GM21529 (cell line): ENCODE measurements at regions not wholly inside any gene's neighbourhood (a gene's known extent, or its start where the extent isn't known, plus 50 kb on each side); places are given as distances from the start of the nearest gene placed in this dataset.

ENCODE experiments used
- ATAC-seq: cut with Tn5 transposase; IDR thresholded peaks from one replicate; pipeline ENCODE4 v1.9.1; 2021; ENCODE audit not compliant: unreplicated experiment

DNA sequence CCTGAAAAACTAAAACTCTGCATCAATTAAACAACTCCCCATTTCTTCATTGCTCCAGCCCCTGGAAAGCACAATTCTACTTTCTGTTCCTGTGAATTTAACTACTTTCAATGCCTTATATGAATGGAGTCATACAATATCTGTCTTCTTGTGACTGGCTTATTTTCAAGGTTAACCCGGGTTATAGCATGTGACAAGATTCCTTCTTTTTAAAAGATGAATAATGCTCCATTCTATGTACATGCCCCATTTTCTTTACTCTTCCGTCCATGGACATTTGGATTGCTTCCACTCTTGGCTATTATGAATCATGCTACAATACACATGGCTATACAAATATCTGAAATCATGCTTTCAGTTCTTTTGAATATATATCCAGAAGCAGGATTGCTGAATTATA is 334.9 kb upstream of the ID4 start:
- no peak for ATAC-seq

DNA sequence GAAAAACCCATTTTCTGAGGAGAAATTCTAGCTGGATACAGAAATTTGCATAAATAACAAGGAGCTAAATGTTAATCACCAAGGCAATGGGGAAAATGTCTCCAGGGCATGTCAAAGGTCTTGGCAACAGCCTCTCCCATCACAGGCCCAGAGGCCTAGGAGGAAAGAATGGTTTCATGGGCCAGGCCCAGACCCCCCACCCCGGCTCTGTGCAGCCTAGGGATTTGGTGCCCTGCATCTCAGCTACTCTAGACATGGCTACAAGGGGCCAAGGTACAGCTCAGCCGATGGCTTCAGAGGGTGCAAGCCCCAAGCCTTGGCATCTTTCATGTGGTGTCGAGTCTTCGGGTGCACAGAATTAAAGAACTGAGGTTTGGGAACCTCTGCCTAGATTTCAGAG is 321.2 kb upstream of the ID4 start:
- ATAC-seq: no peak

DNA sequence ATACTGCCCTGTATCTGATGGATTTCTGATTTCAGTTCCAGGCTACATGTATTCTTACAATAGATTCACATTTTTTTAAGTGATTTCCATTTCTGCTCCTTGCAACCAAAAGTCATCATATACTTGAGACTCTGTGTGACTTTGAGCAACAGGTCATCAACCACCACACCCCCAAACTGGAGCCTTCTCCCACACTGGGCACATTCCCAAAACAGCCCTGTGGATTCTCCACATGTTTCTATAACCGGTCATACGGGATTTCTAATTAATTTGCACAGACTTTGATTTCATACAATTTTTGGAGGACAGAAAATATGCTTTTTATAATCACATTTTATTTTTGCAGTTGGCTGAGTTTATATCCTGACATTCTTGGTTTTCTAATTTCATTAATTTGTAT is 317.2 kb upstream of the ID4 start:
- ATAC-seq: no peak

DNA sequence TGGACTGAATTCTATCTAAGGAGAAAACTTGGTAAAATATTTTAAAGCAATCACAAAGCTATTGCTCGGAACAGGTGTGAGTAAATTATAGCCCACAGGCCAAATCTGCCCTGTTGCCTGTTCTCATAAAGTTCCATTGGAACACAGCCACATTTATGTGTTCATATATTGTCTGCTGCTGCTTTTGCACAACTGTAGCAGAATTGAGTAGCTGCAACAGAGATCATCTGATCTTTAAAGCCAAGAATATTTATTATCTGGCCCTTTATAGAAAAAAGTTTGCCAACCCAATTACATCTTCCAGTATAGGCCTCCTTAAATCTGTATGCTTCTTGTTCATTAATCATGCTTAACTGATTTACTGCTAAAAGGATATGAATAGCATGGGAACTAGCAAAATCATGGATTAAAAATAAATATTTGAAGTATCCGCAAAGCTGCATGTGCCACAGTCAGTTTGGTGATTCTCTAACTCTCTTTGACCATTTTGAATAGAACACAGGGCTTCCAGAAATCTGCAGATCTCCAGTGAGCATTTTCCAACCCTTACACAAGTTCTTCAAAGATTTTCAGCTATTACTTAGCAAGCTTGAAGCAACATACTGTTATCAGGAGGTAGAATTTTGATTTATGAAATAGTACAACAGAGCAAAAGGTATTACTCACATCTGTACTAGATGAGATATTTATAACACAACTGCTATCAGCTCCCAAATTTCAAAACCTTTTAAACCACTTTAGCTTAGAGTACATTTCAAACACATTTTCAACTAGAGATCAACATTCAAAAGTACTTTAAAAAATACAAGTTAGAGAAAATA is 312.6 kb upstream of the ID4 start:
- ATAC-seq: no peak

DNA sequence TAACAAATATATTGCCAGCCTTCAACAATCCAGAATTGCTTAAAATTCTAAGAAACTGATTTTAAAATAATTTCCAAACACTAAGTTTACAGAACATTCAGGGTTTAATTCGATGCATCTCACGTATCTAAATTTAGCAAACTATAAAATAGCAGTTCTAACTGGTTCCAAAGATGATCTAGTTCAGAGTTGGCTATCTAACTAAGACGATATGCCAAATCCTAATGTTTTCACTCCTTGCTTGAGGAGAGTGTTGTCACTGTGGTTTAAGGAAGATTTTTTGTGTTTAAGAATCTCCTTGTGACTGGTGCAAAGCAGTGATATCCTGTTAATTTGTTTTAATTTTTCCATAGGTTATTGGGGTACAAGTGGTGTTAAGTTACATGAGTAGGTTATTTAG is 311.5 kb upstream of the ID4 start:
- no peak for ATAC-seq

DNA sequence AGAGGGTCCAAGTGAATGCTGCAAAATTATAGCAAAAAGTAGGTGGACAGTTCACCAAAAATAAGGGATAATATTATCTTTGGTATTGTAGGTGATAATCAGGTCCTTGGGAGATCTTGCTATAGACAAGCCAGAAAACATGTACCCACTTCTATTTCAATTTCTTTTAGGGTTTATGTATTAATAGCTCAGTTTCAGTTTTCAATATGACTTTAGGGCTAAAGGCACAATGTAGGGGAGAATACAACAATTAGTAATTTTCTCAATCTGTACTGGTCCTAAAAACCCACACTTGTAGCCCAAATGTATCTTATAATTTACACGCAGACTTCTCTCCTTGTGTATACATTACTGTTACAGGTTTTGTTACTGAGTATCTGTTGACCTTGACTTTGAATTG is 307.0 kb upstream of the ID4 start:
- ATAC-seq: no peak

DNA sequence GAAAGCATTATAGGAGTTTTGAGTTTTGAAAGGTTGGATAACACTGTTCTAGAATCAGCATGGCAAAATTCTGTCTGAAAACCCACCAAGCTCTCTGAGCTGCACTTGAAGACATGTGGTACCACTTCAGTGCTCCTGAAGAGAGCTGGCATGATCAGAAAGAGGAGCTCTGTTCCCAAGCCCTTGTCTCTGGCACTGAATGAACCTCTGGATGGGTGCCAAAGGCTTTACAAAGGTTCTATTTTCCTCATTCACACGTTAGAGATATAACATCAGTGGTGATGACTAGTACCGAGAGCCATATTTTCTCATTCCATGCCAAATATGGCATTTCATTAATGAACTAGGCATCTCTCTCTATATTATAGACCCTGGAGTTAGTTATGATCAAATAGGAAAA is 301.8 kb upstream of the ID4 start:
- no peak for ATAC-seq

DNA sequence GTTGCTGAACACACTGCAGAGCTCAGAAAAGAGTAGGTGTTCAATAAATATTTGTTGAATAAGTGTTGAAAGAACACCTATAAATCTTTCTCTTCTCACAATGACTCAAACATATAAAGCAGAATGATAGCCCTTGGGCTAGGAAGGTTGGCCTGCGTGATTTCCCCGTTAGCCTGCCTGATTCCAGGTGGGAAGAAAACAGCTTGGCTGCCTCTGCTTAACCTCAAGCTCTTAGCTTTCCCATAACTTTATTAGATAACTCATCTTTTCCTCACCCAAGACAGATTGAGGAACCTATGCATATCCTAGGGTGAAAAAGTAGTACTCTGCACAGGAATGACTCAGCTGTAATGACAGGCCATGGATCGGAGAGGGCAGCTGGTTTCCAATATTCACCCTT is 300.3 kb upstream of the ID4 start:
- no peak for ATAC-seq

DNA sequence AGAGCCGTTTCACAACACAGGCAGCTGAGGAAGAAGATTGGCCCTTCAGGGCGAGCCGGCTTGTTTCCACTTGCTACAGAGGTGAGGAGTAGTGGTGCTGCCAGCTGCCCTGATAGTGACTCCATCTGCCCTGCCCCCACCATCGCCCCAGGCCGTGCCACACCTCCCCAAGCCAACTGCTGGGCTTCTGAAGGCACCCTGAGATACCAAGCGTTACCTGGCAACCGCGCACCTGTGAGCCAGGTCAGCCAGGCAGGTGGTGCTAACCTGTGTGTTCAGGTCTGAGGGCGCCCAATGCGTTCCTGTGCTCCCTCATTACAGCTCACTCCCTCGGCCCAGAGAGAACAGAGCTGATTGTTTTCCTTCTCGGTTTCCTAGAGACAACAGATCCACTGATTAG is 299.1 kb upstream of the ID4 start:
- no peak for ATAC-seq

DNA sequence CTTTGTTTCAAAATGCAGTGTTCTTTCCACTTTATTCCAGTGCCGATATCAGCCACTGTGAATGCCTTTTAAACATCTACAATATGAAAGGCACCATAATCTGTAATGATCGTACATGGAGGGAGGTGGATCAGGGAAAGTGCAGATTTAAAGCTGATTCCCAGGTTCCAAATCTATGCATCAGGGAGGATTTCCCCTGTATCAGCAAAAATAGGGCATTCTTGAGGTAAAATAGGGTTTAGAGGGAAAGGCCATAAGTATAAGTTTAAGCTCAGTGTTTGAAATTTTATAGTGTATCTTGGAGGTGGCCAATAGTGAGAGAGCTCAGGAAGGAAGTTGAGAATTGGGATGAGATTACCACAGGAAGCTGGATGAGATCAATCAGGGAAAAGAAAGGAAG is 289.7 kb upstream of the ID4 start:
- no peak for ATAC-seq

DNA sequence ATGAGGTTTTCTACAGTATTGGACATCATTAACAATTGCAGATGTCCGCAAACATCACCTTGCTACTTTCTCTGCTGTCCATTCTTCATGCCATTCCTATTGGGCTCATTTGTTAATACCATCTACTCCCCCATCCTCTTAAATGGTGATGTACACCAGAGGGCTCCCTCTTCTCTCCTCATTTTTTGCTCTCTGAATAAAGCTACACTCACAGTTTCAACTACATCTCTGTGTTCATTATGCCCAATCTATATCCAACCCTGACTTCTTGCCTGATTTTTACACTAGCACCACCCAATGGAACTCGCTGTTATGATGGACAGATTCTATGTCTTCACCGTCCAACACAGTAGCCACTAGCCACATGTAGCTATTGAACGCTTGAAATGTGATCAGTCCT is 288.1 kb upstream of the ID4 start:
- ATAC-seq: no peak

DNA sequence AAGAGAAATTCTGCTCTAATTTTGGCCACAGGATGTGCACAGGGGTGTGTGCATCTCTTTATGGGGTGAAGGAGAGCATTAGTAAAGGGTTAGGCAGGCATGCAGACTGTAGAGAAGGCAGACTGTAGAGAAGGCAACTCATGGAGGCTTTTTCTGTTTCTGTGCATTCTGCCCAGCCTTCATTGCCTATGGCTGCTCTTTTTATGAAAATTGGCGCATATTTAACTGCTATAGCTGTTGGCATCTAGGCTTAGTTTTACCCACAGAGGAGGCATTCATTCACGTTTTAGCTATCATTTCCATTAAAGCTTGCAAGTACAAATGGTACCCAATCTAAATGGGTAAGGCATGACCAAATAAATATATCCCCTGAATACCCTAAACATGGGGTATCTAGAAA is 286.8 kb upstream of the ID4 start:
- no peak for ATAC-seq

DNA sequence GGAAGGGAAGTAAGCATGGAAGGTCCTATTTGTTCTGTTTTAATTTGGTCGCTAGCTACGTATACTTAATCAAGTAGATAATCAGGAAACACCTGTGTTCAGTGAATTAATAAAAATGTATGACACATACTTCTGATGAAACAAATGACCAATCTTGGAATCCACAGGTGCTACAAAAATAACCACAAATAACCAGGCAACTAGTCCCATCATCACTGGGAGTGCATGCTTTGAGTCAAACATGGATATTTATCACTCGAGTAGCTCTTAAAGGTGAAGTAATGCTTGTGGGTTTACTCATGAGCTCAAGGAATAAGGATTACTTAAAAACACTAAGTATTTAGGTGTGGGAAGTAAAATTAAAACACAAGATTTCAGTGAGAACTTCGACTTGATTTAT is 285.6 kb upstream of the ID4 start:
- ATAC-seq: no peak

DNA sequence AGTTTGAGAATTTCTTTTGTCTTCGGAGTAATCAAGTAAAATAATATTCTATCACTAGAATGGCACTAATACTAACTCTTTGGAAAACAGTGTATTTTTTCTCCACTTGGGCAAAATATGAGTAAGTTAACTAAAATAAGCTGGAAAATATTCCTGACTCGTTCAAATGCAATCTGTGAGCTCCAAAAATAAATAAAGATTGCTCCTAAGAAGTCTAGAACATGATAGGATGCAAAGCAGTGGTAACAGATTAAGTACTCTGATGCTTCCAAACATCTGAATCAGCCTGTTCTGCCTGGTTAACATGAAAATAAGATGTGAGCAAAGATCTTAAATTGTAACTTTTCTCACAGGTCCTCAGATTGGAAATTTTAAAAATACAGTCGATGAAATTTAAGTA is 285.1 kb upstream of the ID4 start:
- no peak for ATAC-seq

DNA sequence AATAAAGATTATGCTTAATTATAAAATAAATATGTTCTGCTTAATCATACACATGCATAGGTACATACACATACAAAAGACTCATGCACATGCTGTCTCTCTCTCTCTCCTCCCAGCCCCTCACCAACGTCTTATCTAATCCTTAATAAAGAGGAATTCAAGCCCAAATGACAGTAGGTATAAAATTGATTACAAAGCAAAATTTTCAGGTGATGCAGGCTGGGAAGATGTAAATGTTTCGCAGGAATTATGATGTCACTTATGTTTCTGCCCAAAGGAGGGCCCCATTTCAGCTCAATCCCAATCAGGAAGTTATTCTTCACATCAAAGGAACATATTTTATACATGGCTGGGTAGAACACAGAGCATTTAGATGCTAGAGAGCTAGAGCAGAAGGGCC is 284.6 kb upstream of the ID4 start:
- ATAC-seq: no peak

DNA sequence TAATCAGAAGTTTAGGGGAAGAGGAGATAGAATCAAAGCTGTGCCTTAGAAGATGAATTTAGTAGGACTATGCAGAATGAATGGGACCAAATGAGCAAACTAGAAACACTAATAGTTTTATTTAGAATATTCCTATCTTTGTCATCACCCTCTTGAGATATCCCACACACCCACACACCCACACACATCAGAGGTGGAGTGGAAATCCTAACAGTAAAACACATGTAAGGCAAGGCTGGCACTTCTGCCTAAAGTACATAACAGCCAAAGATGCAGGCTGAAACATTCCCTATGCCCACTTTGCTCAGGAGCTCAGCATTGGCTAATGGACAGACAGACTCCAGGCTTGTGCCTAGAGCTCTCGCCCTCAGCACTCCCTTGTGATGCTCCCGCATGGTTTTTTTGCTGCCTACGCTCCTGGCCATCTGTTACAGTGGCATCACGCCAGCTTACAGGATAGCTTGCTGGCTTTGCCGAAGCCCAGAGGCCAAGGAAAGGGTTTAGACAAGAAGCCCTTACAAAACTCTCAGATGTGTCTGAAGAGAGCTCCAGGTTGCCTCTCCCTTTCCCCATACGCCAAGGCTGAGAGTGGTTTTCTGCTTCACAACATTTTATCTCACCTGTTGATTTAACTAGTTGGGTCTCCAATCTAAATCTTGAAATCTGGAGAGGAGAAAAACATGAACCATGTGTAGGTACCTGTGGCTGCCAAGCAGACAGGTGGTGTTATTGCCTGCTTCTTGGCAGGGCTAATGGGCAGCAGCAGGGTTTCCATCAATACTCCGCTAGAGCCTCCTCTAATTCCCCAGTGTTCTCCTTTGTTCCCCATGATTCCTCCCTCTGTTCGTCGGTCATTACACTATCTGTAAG is 282.6 kb upstream of the ID4 start:
- no peak for ATAC-seq

DNA sequence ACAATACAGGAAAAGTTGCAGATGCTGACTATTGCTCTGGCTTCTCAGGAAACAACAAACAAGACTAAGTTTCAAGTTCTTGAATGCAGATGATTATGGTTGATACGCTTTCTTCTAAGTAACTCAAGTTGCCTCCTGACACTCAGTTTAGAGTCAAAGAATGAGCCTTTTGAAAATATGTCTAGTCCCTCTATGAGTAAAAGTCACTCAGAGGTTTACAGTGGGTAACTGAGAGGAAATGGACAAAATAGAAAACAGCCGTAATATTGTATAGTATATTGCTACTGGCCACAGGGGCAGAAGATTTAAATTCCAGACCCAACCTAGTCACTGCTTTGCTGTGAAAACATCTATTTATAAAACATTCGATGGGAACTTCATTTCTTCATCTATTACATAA is 280.0 kb upstream of the ID4 start:
- ATAC-seq: no peak

DNA sequence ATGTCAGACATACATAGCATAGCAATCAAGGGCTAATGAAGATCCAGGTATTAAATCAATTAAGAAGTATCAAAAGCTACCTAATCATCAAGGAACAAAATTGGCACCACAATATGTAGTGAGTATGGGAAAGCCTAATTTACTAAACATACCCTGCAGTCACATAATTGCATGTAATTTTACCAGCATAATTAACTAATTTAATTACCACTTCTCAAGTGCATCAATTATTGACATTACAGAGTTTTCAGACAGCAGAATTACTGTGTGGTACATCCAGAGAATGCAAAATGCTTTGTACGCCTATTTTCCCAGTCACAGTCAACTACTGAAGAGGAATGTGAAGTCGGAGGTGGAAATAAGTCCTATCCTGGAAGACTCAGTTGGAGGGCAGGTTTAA is 279.0 kb upstream of the ID4 start:
- no peak for ATAC-seq

DNA sequence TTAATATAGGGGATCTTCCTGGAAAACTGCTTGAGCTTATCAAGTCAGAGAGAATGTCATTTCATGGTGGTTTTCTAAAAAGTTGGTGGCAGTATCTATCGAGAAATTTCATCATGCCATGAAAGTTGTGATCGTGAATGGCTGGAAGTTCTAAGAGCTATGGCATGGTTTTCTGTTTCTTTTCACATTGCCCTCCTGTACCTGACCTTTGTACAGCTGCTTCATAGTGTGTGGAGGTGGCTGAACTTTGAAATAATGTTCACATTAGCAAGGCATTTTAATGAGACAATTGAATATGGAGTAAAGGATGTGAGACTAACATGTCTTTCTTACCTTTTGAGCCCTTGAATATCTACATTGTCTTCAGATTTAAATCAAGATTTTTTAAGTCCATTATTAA is 278.2 kb upstream of the ID4 start:
- no peak for ATAC-seq

DNA sequence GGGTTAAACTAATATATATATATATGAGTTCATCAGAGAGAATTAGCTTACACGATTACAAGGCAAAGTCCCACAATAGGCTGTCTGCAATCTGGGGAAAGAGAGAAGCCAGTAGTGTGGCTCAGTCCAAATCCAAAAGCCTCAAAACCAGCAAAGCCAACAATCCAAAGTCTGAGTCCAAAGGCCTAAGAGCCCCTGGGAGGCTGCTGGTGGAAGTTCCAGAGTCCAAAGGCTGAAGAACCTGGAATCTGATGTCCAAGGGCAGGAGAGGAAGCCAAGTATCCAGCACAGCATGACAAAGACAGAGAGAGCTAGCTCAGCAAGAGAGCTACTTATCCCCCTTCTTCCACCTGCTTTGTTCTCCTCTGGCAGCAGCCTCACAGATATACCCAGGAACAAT is 274.7 kb upstream of the ID4 start:
- ATAC-seq: no peak

DNA sequence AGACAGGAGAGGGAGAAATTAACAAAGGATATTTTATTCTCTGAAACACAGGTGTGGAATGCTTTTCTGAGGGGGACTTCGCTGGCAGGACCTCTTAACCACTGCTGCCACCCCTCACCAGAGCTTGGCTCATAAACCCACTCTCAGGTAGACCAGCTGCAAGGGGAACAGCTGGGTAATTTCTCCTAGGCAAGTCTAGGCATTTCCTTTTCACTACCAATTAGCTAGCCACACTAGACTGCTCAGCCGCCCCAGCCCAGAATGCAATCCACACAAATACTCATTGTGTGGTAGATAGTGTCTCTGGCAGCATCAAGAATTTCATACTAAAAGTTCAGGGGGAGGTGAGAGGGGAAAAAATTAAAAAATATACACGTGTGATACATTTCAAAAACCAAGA is 267.6 kb upstream of the ID4 start:
- no peak for ATAC-seq

DNA sequence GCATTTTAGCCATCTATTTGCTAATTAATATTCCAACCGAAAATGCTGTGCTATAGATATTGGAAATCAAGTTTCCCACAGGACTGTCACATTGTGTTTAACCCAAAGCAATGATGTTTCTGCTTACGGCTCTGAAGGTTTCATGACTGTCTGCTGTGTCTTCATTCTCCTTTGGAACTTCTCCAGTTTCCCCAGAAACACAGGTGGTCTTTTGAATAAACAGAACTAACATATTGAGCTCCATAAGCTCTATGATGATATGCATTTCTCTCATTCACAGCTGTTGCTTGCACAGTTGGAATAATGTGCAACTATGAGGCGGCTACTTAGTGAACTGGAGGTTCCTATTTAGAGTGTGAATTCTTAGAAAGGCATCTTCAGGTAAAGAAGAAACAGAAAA is 266.0 kb upstream of the ID4 start:
- no peak for ATAC-seq

DNA sequence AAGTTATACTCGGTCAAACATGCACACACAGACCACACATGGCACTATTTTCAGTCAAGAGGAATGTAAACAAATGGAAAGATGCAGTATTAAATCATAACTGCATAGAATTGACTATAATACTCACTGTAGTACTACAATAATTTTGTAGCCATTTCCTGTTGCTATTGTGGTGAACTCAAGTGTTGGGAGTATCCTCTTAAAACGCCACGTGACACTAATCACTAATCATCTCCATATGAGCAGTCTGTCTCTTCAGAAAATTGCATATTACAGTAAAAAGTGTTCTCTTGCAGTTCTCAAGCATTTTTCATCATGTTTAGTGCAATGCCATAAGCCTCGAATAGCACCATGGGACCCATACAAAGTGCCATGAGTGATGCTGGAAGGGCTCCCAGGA is 258.7 kb upstream of the ID4 start:
- ATAC-seq: no peak
